HepG2 (cell line): ENCODE measurements at regions not wholly inside any gene's neighbourhood (a gene's known extent, or its start where the extent isn't known, plus 50 kb on each side); places are given as distances from the start of the nearest gene placed in this dataset.

Source experiments
- ATAC-seq: fragments of 200-7000 bp; cut with Tn5 transposase; 3 replicates; pipeline ENCODE4 v1.9.1; 2020; ENCODE audit warnings: mild to moderate bottlenecking, moderate library complexity
- BruUV-seq: library from RNA; stranded (reverse); fragments of 400-500 nt; replicated peaks from 2 replicates; lab custom pipeline; 2021; lab: Mats Ljungman, UMichigan
- CTCF ChIA-PET: fragments of 300-600 bp; formaldehyde crosslinking; extraction: SDS; loops from one replicate; lab custom pipeline; 2021; ENCODE audit warnings: low total read pairs, inconsistent platforms, low intra/inter-chr PET ratio; lab: Yijun Ruan, JAX
- POLR2A ChIA-PET: fragments of 350-600 bp; sonication (Branson Sonifier 250); formaldehyde crosslinking; loops from one replicate; lab custom pipeline; 2020; ENCODE audit warnings: antibody characterized with exemption, inconsistent platforms; lab: Yijun Ruan, JAX
- DNase-seq: peaks from one replicate; pipeline ENCODE4 v3.0.0-alpha.2; 2015; ENCODE audit warnings: low spot score
- FAIRE-seq: peaks from 3 replicates; lab custom pipeline; 2011; peaks lifted over from hg19 to GRCh38; lab: Jason Lieb, UNC
- H2AFZ ChIP-seq: one replicate; pipeline ENCODE4 v1.6.1; 2011; ENCODE audit warnings: low read length, inconsistent platforms
- H3K27ac ChIP-seq: fragments of 300-600 bp; 3 replicates; pipeline ENCODE4 v1.8.0; 2011; ENCODE audit warnings: mixed run types, mild to moderate bottlenecking, mixed read lengths, low read length, inconsistent platforms; ENCODE audit not compliant: insufficient read depth; ENCODE audit errors: extremely low read length
- H3K27me3 ChIP-seq, 2 experiments: fragments of 200-600 bp in 1 of 2; 2 replicates in 1 of 2; 3 replicates in 1 of 2; pipeline versions ENCODE4 v1.6.0 to v1.8.0; 2011; ENCODE audit warnings: low read length in 2 of 2, mild to moderate bottlenecking in 2 of 2, moderate library complexity in 2 of 2, inconsistent platforms in 1 of 2; ENCODE audit not compliant: insufficient read depth in 2 of 2, control insufficient read depth in 1 of 2
- H3K36me3 ChIP-seq, 2 experiments: fragments of 200-600 bp in 1 of 2; replicated peaks in 1 of 2; 2 replicates in 1 of 2; 3 replicates in 1 of 2; pipeline versions ENCODE4 v1.5.1 to v1.8.0; 2011; ENCODE audit warnings: low read length in 2 of 2, inconsistent platforms in 1 of 2; ENCODE audit not compliant: insufficient read depth in 2 of 2, control insufficient read depth in 1 of 2
- H3K4me1 ChIP-seq: 2 replicates; pipeline ENCODE4 v1.5.1; 2012; ENCODE audit warnings: low read length, inconsistent platforms; ENCODE audit not compliant: insufficient read depth
- H3K4me2 ChIP-seq: 2 replicates; pipeline ENCODE4 v1.6.0; 2011; ENCODE audit warnings: low read depth, low read length, inconsistent platforms
- H3K4me3 ChIP-seq, 3 experiments: fragments of 200-600 bp in 1 of 3; sonication (generic), shearing (Covaris generic) in 1 of 3; replicated peaks in 1 of 3; 2 replicates each; pipeline ENCODE4 v1.5.1; 2011 to 2016; ENCODE audit warnings: low read length in 3 of 3, inconsistent platforms in 2 of 3, low read depth in 2 of 3, mild to moderate bottlenecking in 2 of 3, control low read depth in 1 of 3, mixed read lengths in 1 of 3; ENCODE audit not compliant: insufficient read depth in 1 of 3
- H3K79me2 ChIP-seq: one replicate; pipeline ENCODE4 v1.6.1; 2011; ENCODE audit warnings: low read length, inconsistent platforms; ENCODE audit not compliant: insufficient read depth
- H3K9ac ChIP-seq: 2 replicates; pipeline ENCODE4 v1.6.0; 2011; ENCODE audit warnings: mild to moderate bottlenecking, low read depth, low read length, inconsistent platforms; ENCODE audit not compliant: insufficient read depth
- H3K9me3 ChIP-seq: 2 replicates; pipeline ENCODE4 v1.5.1; 2012; ENCODE audit warnings: mild to moderate bottlenecking, low read length
- H4K20me1 ChIP-seq: 2 replicates; pipeline ENCODE4 v1.6.0; 2011; ENCODE audit warnings: inconsistent platforms, mild to moderate bottlenecking, low read length, moderate library complexity; ENCODE audit not compliant: insufficient read depth
- ATF3 ChIP-seq: sonication (generic); formaldehyde crosslinking; IDR thresholded peaks from 2 replicates; pipeline ENCODE4 v1.4.0; 2020; ENCODE audit warnings: missing genetic modification reagents
- CREM ChIP-seq, 2 experiments: sonication (generic) in 1 of 2; formaldehyde crosslinking in 1 of 2; IDR thresholded peaks; 2 replicates each; pipeline versions ENCODE4 v1.4.0 to v1.6.1; 2016 to 2020; ENCODE audit warnings: antibody characterized with exemption in 1 of 2, mild to moderate bottlenecking in 1 of 2, missing genetic modification reagents in 1 of 2
- MYC ChIP-seq: sonication (generic); formaldehyde crosslinking; IDR thresholded peaks from 2 replicates; pipeline ENCODE4 v1.9.0; 2021; ENCODE audit warnings: missing genetic modification reagents, borderline replicate concordance
- RERE ChIP-seq: IDR thresholded peaks from 2 replicates; pipeline ENCODE4 v1.6.1; 2016; ENCODE audit warnings: low read depth, missing genetic modification reagents, missing compliant biosample characterization
- ZFAT ChIP-seq: sonication (generic); formaldehyde crosslinking; conservative IDR thresholded peaks from 2 replicates; pipeline ENCODE4 v1.8.1; 2023; ENCODE audit warnings: missing genetic modification reagents, inconsistent platforms
- ZNF280D ChIP-seq: sonication (generic); formaldehyde crosslinking; IDR thresholded peaks from 2 replicates; pipeline ENCODE4 v1.5.1; 2020; ENCODE audit warnings: mild to moderate bottlenecking, missing genetic modification reagents
- ZNF468 ChIP-seq: sonication (generic); formaldehyde crosslinking; IDR thresholded peaks from 2 replicates; pipeline ENCODE4 v1.8.0; 2022; ENCODE audit warnings: mild to moderate bottlenecking, moderate library complexity, missing genetic modification reagents
- ZNF530 ChIP-seq: sonication (generic); formaldehyde crosslinking; IDR thresholded peaks from 2 replicates; pipeline ENCODE4 v1.5.0; 2020; ENCODE audit warnings: low read depth, mild to moderate bottlenecking, missing genetic modification reagents
- ZSCAN21 ChIP-seq: sonication (generic); formaldehyde crosslinking; IDR thresholded peaks from 2 replicates; pipeline ENCODE4 v1.8.0; 2022; ENCODE audit warnings: mild to moderate bottlenecking, missing genetic modification reagents, moderate library complexity, borderline replicate concordance
- WGBS: methylation state at CpG from one replicate; pipeline ENCODE4 v1.1.6; 2017; ENCODE audit warnings: low lambda C conversion rate; 5-methylcytosine and 5-hydroxymethylcytosine counted together
- in situ Hi-C: cut with HindIII; loops from 2 replicates; pipeline ENCODE4 v1.10.0; 2017; ENCODE audit warnings: low pct_unique_long_range_greater_than_20kb; ENCODE audit not compliant: extremely low pct_ligation_motif_present
- intact Hi-C: fragments of 100-400 bp; cut with micrococcal nuclease; formaldehyde crosslinking; loops from one replicate; pipeline ENCODE4 v1.10.0; 2022; ENCODE audit not compliant: unreplicated experiment

GRCh38 chr3:105315815-105316214 lies 50.9 kb upstream of the ALCAM start (continued):
- no peak for TF ChIP-seq RERE

GRCh38 chr3:105316331-105316730 lies 50.4 kb upstream of the ALCAM start:
- BruUV-seq, result no TSS peak
- 73% methylated on average over 2 of the region's 2 CpGs for WGBS

More at GRCh38 chr3:105316331-105316730, 50.4 kb upstream of the ALCAM start:
- ChIA-PET POLR2A (no interaction called here), CTCF (no interaction called here)
- Histone ChIP-seq H3K4me1 (no peaks in the 10 kb centered on the region), H3K9me3 (no peaks in the 10 kb centered on the region), H2AFZ (no peak overlapping the region), H3K9ac (no peak overlapping the region), H3K36me3 (no peaks in the 10 kb centered on the region), H4K20me1 (no peaks in the 10 kb centered on the region), H3K4me3 (no peak overlapping the region), H3K79me2 (no peaks in the 10 kb centered on the region), H3K27ac (no peak overlapping the region), H3K27me3 (no peaks in the 10 kb centered on the region), H3K4me2 (no peak overlapping the region)
- FAIRE-seq (no peak), DNase-seq (no peak), ATAC-seq (no peak)
- in situ Hi-C loops (no loop called here), intact Hi-C loops (no loop called here)
- TF ChIP-seq MYC (CRISPR knock-in tag) (no peak), ZSCAN21 (CRISPR knock-in tag) (no peak), CREM (IDR thresholded peaks at IDR 0.05) (no peak), CREM (CRISPR knock-in tag; IDR thresholded peaks at IDR 0.05) (no peak), ZNF280D (CRISPR knock-in tag) (no peak), ATF3 (no peak), ZNF530 (no peak), ZNF468 (CRISPR knock-in tag) (no peak), ZFAT (CRISPR knock-in tag) (no peak)
